Esophagus squamous epithelium (tissue), 5 donors: ENCODE measurements at regions not wholly inside any gene's neighbourhood (a gene's known extent, or its start where the extent isn't known, plus 50 kb on each side); places are given as distances from the start of the nearest gene placed in this dataset.

Experiments used
- DNase-seq: peaks from one replicate; lab custom pipeline; 2025; lab: John Stamatoyannopoulos, UW
- H3K27ac ChIP-seq, 4 donors: fragments of 200-600 bp; sonication (generic); one replicate each; pipeline ENCODE4 v1.5.1; 2016 to 2019; ENCODE audit warnings: mild to moderate bottlenecking in 1 of 4
- H3K27me3 ChIP-seq, 4 donors: fragments of 200-600 bp; sonication (generic); 1 replicate in 3 of 4; 2 replicates in 1 of 4; pipeline versions ENCODE4 v1.5.1 to v1.6.0; 2017 to 2021; ENCODE audit warnings: antibody characterized with exemption in 1 of 4
- H3K36me3 ChIP-seq, 3 donors: fragments of 200-600 bp; sonication (generic); one replicate each; pipeline ENCODE4 v1.5.1; 2016 to 2019
- H3K4me1 ChIP-seq, 3 donors: fragments of 200-600 bp; sonication (generic); one replicate each; pipeline ENCODE4 v1.5.1; 2017 to 2019
- H3K4me3 ChIP-seq, 4 donors: fragments of 200-600 bp; sonication (generic); 1 replicate in 3 of 4; 2 replicates in 1 of 4; pipeline ENCODE4 v1.5.1; 2016 to 2019; ENCODE audit warnings: mild to moderate bottlenecking in 2 of 4, moderate library complexity in 1 of 4
- H3K9me3 ChIP-seq, 3 donors: fragments of 200-600 bp; sonication (generic); one replicate each; pipeline ENCODE4 v1.5.1; 2016 to 2019
- POLR2A ChIP-seq, 4 donors: fragments of 450-650 bp; IDR thresholded peaks; one replicate each; pipeline ENCODE4 v1.6.1; 2017; ENCODE audit warnings: antibody characterized with exemption in 4 of 4, mild to moderate bottlenecking in 4 of 4, moderate library complexity in 3 of 4
- WGBS, 2 donors: methylation state at CpG; one replicate each; pipeline ENCODE4 v1.1.5; 2018; 5-methylcytosine and 5-hydroxymethylcytosine counted together
- intact Hi-C: fragments of 100-400 bp; cut with DNase I; formaldehyde crosslinking; loops from one replicate; pipeline ENCODE4 v1.15.0; 2022
- TF ChIP-seq, protein P1 (sequence below), 6 experiments: fragments of 450-650 bp in 4 of 6; fragments of 200-600 bp in 2 of 6; sonication (generic) in 2 of 6; IDR thresholded peaks; one replicate each; pipeline ENCODE4 v1.5.1; 2016 to 2019; ENCODE audit warnings: antibody characterized with exemption in 6 of 6, mild to moderate bottlenecking in 4 of 6, moderate library complexity in 4 of 6
- donor health status: DM: yes; HTN: yes; CAD: no.

DNA sequence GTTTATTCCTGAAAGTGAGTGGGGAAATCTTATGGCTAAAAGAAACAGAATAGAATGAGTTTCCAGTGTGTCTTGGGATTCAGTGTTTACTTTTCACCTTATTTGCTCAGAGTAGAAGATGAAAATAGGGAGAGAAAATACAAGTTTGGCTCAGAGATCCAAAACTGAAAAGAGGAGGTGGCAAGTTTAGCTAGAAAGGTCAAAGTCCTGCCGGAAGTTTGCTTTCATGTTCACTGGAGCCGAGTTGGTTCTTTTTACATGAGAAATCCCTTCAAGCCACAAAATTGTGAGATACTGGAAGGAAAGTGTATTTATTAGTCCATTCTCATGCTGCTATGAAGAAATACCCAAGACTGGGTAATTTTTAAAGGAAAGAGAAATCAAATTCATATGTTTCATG, 604.6 kb downstream of the MRPL39 start:
- no peak overlapping the region for H3K4me3 ChIP-seq
- DNase-seq = no peak

DNA sequence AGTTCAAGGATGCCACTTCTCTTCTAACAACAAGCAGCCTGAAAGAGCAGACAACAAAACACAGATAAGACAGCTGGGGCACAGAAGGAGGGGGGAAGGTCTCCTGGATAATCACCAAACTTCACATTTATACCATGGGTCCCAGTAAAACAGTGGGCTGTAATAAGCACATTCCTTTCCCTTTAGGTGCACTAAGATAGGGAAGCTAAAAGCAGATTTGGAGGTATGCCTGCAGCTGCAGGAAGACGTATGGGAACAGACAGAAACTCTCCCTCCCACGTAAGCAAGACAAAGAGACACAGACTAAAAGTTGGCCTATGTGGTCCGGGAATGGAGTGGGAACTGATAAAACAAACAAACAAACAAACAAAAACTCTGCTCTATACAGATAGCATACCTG, 612.1 kb downstream of the MRPL39 start:
- H3K4me3 ChIP-seq = no peak overlapping the region
- no peak overlapping the region for H3K27ac ChIP-seq
- intact Hi-C loops = no loop called here
- no peaks in the 10 kb centered on the region for H3K27me3 ChIP-seq
- DNase-seq = no peak
- 31% methylated on average over 3 of the region's 3 CpGs for WGBS, 2 donors
- no peaks in the 10 kb centered on the region for H3K4me1 ChIP-seq
- no peaks in the 10 kb centered on the region for H3K9me3 ChIP-seq
- H3K36me3 ChIP-seq = no peaks in the 10 kb centered on the region
- TF ChIP-seq, protein P1, sequence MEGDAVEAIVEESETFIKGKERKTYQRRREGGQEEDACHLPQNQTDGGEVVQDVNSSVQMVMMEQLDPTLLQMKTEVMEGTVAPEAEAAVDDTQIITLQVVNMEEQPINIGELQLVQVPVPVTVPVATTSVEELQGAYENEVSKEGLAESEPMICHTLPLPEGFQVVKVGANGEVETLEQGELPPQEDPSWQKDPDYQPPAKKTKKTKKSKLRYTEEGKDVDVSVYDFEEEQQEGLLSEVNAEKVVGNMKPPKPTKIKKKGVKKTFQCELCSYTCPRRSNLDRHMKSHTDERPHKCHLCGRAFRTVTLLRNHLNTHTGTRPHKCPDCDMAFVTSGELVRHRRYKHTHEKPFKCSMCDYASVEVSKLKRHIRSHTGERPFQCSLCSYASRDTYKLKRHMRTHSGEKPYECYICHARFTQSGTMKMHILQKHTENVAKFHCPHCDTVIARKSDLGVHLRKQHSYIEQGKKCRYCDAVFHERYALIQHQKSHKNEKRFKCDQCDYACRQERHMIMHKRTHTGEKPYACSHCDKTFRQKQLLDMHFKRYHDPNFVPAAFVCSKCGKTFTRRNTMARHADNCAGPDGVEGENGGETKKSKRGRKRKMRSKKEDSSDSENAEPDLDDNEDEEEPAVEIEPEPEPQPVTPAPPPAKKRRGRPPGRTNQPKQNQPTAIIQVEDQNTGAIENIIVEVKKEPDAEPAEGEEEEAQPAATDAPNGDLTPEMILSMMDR (IDR thresholded peaks at IDR 0.05) = no peak
- TF ChIP-seq POLR2A (IDR thresholded peaks at IDR 0.05) = no peak

More for the DNA sequence above, 604.6 kb downstream of the MRPL39 start:
- Histone ChIP-seq H3K27ac (no peak overlapping the region), H3K9me3 (no peaks in the 10 kb centered on the region), H3K4me1 (no peaks in the 10 kb centered on the region), H3K36me3 (no peaks in the 10 kb centered on the region), H3K27me3 (no peaks in the 10 kb centered on the region)
- WGBS, 2 donors = 23 to 43% methylated on average over 2 of the region's 2 CpGs
- intact Hi-C loops = no loop called here
- TF ChIP-seq, protein P1 (IDR thresholded peaks at IDR 0.05) = no peak
- TF ChIP-seq POLR2A (IDR thresholded peaks at IDR 0.05) = no peak

DNA sequence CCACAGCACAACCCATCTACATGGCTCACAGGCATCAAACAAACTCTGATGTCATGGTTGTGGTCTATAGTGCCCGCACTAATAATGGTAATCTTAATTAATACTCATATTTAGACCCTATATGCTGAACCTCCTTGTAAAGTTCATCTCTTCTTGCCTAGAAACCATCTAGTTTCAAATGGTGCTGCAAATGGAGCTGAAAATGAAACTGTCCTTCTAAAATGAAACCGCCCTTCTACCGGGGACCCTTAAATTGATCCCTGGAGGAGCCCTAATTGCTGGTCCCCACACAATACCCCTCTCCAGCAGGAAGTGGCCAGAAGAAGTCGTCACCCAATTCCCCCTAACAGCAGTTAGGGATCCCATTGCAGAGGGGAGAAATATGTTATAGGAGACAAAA, 612.6 kb downstream of the MRPL39 start:
- DNase-seq = no peak
- H3K36me3 ChIP-seq = no peaks in the 10 kb centered on the region
- H3K4me3 ChIP-seq = no peak overlapping the region
- no peaks in the 10 kb centered on the region for H3K27me3 ChIP-seq
- WGBS, 2 donors = 84 to 91% methylated on average over 4 of the region's 4 CpGs
- H3K4me1 ChIP-seq = no peaks in the 10 kb centered on the region
- TF ChIP-seq, protein P1 (IDR thresholded peaks at IDR 0.05) = no peak
- TF ChIP-seq POLR2A (IDR thresholded peaks at IDR 0.05) = no peak
- intact Hi-C loops = no loop called here
- no peak overlapping the region for H3K27ac ChIP-seq
- no peaks in the 10 kb centered on the region for H3K9me3 ChIP-seq

DNA sequence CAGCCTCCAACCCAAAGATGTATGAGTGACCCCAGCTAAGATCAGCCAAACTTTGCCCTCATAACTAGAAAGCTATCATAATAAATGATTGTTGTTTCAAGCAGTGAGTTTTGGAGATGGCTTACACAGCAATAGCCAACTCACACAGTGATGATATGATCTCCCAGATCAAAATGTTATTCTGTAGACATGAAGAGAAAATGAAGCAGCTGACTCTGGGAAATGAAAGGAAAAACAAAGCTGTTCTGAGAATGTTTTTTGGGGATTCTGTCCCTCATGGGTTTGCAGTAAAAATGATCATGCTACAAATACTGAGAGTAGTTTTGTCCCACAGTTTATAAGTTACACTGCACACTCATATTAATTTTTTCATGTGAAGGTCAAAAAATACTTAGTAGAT, 617.8 kb downstream of the MRPL39 start:
- peaks cover 0 to 4% (median 0%) of the 10 kb centered on the region in 3 donors for H3K4me1 ChIP-seq
- TF ChIP-seq POLR2A (IDR thresholded peaks at IDR 0.05) = no peak
- TF ChIP-seq, protein P1 (IDR thresholded peaks at IDR 0.05) = no peak
- H3K27me3 ChIP-seq = no peaks in the 10 kb centered on the region
- H3K4me3 ChIP-seq = no peak overlapping the region
- DNase-seq = no peak
- no peak overlapping the region for H3K27ac ChIP-seq
- H3K36me3 ChIP-seq = no peaks in the 10 kb centered on the region
- no peaks in the 10 kb centered on the region for H3K9me3 ChIP-seq
- intact Hi-C loops = no loop called here

DNA sequence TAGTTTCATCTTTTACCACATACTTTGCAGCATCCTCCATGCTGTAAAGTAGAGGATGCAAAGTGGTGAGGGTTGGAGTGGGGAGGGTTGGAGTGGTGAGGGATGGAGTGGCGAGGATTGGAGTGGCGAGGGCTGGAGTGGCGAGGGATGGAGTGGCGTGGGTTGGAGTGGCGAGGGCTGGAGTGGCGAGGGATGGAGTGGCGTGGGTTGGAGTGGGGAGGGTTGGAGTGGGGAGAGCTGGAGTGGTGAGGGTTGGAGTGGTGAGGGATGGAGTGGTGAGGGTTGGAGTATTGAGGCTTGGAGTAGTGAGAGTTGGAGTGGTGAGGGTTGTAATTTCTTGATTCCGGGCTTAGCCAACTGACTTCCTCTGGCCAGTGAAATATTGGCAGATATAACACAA, 618.3 kb downstream of the MRPL39 start:
- WGBS, 2 donors = 83 to 95% methylated on average over 8 of the region's 8 CpGs
- no peak overlapping the region for H3K27ac ChIP-seq
- H3K9me3 ChIP-seq = no peaks in the 10 kb centered on the region
- no peak for TF ChIP-seq POLR2A (IDR thresholded peaks at IDR 0.05)
- TF ChIP-seq, protein P1 (IDR thresholded peaks at IDR 0.05) = no peak
- intact Hi-C loops = no loop called here
- H3K4me1 ChIP-seq = peaks cover 0 to 7% (median 0%) of the 10 kb centered on the region in 3 donors
- no peak for DNase-seq
- H3K4me3 ChIP-seq = no peak overlapping the region
- no peaks in the 10 kb centered on the region for H3K27me3 ChIP-seq
- H3K36me3 ChIP-seq = no peaks in the 10 kb centered on the region
